ENCODE measurements at regions not wholly inside any gene's neighbourhood (a gene's known extent, or its start where the extent isn't known, plus 50 kb on each side); places are given as distances from the start of the nearest gene placed in this dataset.

DNA sequence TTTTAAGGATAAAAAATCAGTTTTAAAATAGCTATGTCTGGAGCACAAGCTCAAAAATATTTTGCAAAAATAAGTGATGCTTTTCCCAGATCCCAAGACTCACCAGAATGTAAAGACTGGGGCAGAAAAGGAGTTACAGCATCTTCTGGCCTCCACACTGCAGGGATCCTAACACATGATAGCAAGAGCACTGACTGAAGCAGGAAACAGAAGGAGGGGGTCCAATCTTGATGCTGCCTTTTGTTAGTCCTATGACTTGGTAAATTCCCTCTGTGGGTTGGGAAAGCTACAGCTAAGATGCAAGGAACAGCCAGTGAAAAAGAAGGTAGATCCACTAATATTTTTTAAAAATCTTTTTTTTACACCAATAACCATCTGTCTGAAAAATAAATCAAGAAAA, 54.2 kb upstream of the TNR start:
- no peak for DNase-seq (ENCODE audit: extremely low read depth in 1 of 11, low read depth in 9 of 11, low spot score in 4 of 11)

DNA sequence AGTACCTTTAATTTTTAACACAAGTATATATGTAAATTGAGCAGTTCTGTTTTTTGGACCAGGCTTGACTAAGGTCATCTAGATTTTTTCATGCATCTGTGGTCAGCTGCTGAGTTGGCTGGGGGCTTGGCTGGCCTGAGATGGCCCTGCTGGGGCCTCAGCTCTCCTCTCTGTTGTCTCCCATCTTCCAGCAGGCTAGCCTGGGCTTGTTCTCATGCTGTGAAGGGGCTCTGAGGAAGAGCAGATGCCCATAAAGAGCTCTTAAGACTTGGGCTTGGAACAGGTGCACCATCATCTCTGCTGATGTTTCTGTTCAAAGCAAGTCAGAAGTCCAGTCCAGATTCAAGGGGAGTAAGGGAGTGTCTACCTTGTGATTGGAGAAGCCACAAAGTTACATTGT, 51.2 kb upstream of the TNR start:
- DNase-seq (ENCODE audit: extremely low read depth in 1 of 11, low read depth in 9 of 11, low spot score in 4 of 11) = no peak

DNA sequence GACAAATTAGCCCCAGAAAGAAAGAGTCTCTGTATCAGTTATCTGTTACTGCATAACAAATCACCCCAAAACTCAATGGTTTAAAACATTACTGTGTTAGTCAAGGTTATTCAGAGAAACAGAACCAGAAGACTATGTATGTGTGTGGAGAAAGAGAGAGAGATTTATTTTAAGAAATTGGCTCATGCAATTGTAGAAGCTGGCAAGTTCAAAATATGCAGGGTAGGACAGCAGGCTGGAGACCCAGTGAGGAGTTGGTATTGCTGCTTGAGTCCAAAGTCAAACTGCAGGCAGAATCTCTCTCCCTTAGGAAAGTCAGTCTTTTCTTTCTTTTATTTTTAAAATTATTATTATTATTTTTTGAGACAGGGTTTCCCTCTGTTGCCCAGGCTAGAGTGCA, 50.2 kb upstream of the TNR start:
- DNase-seq (ENCODE audit: extremely low read depth in 1 of 11, low read depth in 9 of 11, low spot score in 4 of 11) = no peak

All from renal cortex interstitium (tissue), 11 donors.